ENCODE measurements at regions not wholly inside any gene's neighbourhood (a gene's known extent, or its start where the extent isn't known, plus 50 kb on each side); places are given as distances from the start of the nearest gene placed in this dataset.
"Not testable (repeated sequence)": the region's sequence is repeated elsewhere in the genome, so short reads cannot be mapped to it uniquely, and the experiment has no call there.

- DNase-seq (ENCODE audit: low read depth), result no peak
These were observed 744.9 kb upstream of the MGAT4C start for GRCh38 chr12:87001102-87001501.

GRCh38 chr12:86985298-86985697, 729.1 kb upstream of the MGAT4C start:
- no peak for DNase-seq (ENCODE audit: low read depth)

More at GRCh38 chr12:87001102-87001501, 744.9 kb upstream of the MGAT4C start:
- H3K4me3 ChIP-seq (ENCODE audit: low read depth, low read length), result no peak overlapping the region

GRCh38 chr12:86970595-86970994, 714.4 kb upstream of the MGAT4C start:
- DNase-seq (ENCODE audit: low read depth); H3K4me3 ChIP-seq (ENCODE audit: low read depth, low read length): not testable (repeated sequence)

More at GRCh38 chr12:86985298-86985697, 729.1 kb upstream of the MGAT4C start:
- H3K4me3 ChIP-seq (ENCODE audit: low read depth, low read length), result no peak overlapping the region

- no peak overlapping the region for H3K4me3 ChIP-seq (ENCODE audit: low read depth, low read length)
- no peak for DNase-seq (ENCODE audit: low read depth)
These were observed 703.7 kb upstream of the MGAT4C start for GRCh38 chr12:86959766-86960458.

GRCh38 chr12:86950444-86950843, 694.3 kb upstream of the MGAT4C start:
- DNase-seq (ENCODE audit: low read depth), result no peak
- no peak overlapping the region for H3K4me3 ChIP-seq (ENCODE audit: low read depth, low read length)

GRCh38 chr12:86950043-86950442, 693.9 kb upstream of the MGAT4C start:
- no peak for DNase-seq (ENCODE audit: low read depth)
- no peak overlapping the region for H3K4me3 ChIP-seq (ENCODE audit: low read depth, low read length)

GRCh38 chr12:86948851-86949250, 692.7 kb upstream of the MGAT4C start:
- no peak for DNase-seq (ENCODE audit: low read depth)
- no peak overlapping the region for H3K4me3 ChIP-seq (ENCODE audit: low read depth, low read length)

- no peak for DNase-seq (ENCODE audit: low read depth)
- no peak overlapping the region for H3K4me3 ChIP-seq (ENCODE audit: low read depth, low read length)
These were observed 689.5 kb upstream of the MGAT4C start for GRCh38 chr12:86945685-86946196.

- DNase-seq (ENCODE audit: low read depth); H3K4me3 ChIP-seq (ENCODE audit: low read depth, low read length): not testable (repeated sequence)
These were observed 688.1 kb upstream of the MGAT4C start for GRCh38 chr12:86944197-86944819.

- no peak for DNase-seq (ENCODE audit: low read depth)
- H3K4me3 ChIP-seq (ENCODE audit: low read depth, low read length), result no peak overlapping the region
These were observed 675.5 kb upstream of the MGAT4C start for GRCh38 chr12:86931714-86932113.

GRCh38 chr12:86929962-86930361, 673.8 kb upstream of the MGAT4C start:
- no peak overlapping the region for H3K4me3 ChIP-seq (ENCODE audit: low read depth, low read length)
- no peak for DNase-seq (ENCODE audit: low read depth)

- H3K4me3 ChIP-seq (ENCODE audit: low read depth, low read length), result no peak overlapping the region
These were observed 660.9 kb upstream of the MGAT4C start for GRCh38 chr12:86917121-86917520.

GRCh38 chr12:86914721-86915120, 658.5 kb upstream of the MGAT4C start:
- no peak overlapping the region for H3K4me3 ChIP-seq (ENCODE audit: low read depth, low read length)
- DNase-seq (ENCODE audit: low read depth), result peak; percentile 24

More at GRCh38 chr12:86917121-86917520, 660.9 kb upstream of the MGAT4C start:
- no peak for DNase-seq (ENCODE audit: low read depth)

GRCh38 chr12:86911973-86912372, 655.8 kb upstream of the MGAT4C start:
- H3K4me3 ChIP-seq (ENCODE audit: low read depth, low read length), result no peak overlapping the region

GRCh38 chr12:86903159-86903558, 647.0 kb upstream of the MGAT4C start:
- H3K4me3 ChIP-seq (ENCODE audit: low read depth, low read length), result no peak overlapping the region
- no peak for DNase-seq (ENCODE audit: low read depth)

More at GRCh38 chr12:86911973-86912372, 655.8 kb upstream of the MGAT4C start:
- DNase-seq (ENCODE audit: low read depth), result no peak

- no peak for DNase-seq (ENCODE audit: low read depth)
These were observed 604.6 kb upstream of the MGAT4C start for GRCh38 chr12:86860776-86861175.

GRCh38 chr12:86852451-86852850, 596.3 kb upstream of the MGAT4C start:
- DNase-seq (ENCODE audit: low read depth), result no peak
- no peak overlapping the region for H3K4me3 ChIP-seq (ENCODE audit: low read depth, low read length)

More at GRCh38 chr12:86860776-86861175, 604.6 kb upstream of the MGAT4C start:
- H3K4me3 ChIP-seq (ENCODE audit: low read depth, low read length), result no peak overlapping the region

- DNase-seq (ENCODE audit: low read depth), result no peak
- H3K4me3 ChIP-seq (ENCODE audit: low read depth, low read length), result no peak overlapping the region
These were observed 582.5 kb upstream of the MGAT4C start for GRCh38 chr12:86838711-86839110.

GRCh38 chr12:86838260-86838659, 582.1 kb upstream of the MGAT4C start:
- DNase-seq (ENCODE audit: low read depth), result no peak
- no peak overlapping the region for H3K4me3 ChIP-seq (ENCODE audit: low read depth, low read length)

GRCh38 chr12:86837246-86837645, 581.1 kb upstream of the MGAT4C start:
- no peak for DNase-seq (ENCODE audit: low read depth)
- no peak overlapping the region for H3K4me3 ChIP-seq (ENCODE audit: low read depth, low read length)

GRCh38 chr12:86834217-86834616, 578.0 kb upstream of the MGAT4C start:
- DNase-seq (ENCODE audit: low read depth), result no peak
- H3K4me3 ChIP-seq (ENCODE audit: low read depth, low read length), result no peak overlapping the region
